A549 (cell line): ENCODE measurements at regions not wholly inside any gene's neighbourhood (a gene's known extent, or its start where the extent isn't known, plus 50 kb on each side); places are given as distances from the start of the nearest gene placed in this dataset.

Experiments used
- ATAC-seq, 2 experiments: fragments of 200-7000 bp in 1 of 2; fragments of >200 bp in 1 of 2; cut with Nextera tagmentation in 1 of 2; cut with Tn5 transposase in 1 of 2; 3 replicates each; pipeline versions ENCODE4 v1.8.0 to v1.9.1; 2018 to 2020; ENCODE audit warnings: mild to moderate bottlenecking in 1 of 2, moderate library complexity in 1 of 2
- CTCF ChIA-PET: fragments of 300-600 bp; sonication (Branson Sonifier 250); formaldehyde crosslinking; extraction: SDS; loops from one replicate; lab custom pipeline; 2021; ENCODE audit warnings: antibody characterized with exemption, inconsistent platforms; lab: Yijun Ruan, JAX
- POLR2A ChIA-PET: fragments of 350-600 bp; formaldehyde crosslinking; extraction: SDS; loops from one replicate; lab custom pipeline; 2021; ENCODE audit warnings: antibody characterized with exemption, inconsistent platforms; lab: Yijun Ruan, JAX
- DNase-seq, 2 experiments: peaks; one replicate each; pipeline versions ENCODE4 v3.0.0 to v3.0.0-alpha.2; 2011 to 2016; ENCODE audit warnings: low read depth in 1 of 2, low spot score in 1 of 2
- FAIRE-seq: peaks from 2 replicates; lab custom pipeline; 2011; peaks lifted over from hg19 to GRCh38; lab: Jason Lieb, UNC
- H3K27ac ChIP-seq, 2 experiments: fragments of >200 bp; sonication (Bioruptor Twin); formaldehyde crosslinking; 3 replicates each; pipeline ENCODE4 v1.5.1; 2016 to 2017
- H3K4me1 ChIP-seq: fragments of >200 bp; sonication (Bioruptor Twin); formaldehyde crosslinking; 3 replicates; pipeline ENCODE4 v1.6.1; 2016
- H3K4me2 ChIP-seq: fragments of >200 bp; sonication (Bioruptor Twin); formaldehyde crosslinking; 3 replicates; pipeline ENCODE4 v1.6.1; 2016
- H3K4me3 ChIP-seq: fragments of >200 bp; sonication (Bioruptor Twin); formaldehyde crosslinking; 3 replicates; pipeline ENCODE4 v1.5.1; 2016
- H3K9me3 ChIP-seq: fragments of >200 bp; sonication (Bioruptor Twin); formaldehyde crosslinking; 3 replicates; pipeline ENCODE4 v1.6.1; 2016
- ATOH8 ChIP-seq: fragments of 250-450 bp; sonication (Bioruptor Pico); IDR thresholded peaks from 2 replicates; pipeline ENCODE4 v1.5.0; 2020; ENCODE audit warnings: low read depth, mild to moderate bottlenecking, moderate library complexity
- CEBPB ChIP-seq, 2 experiments: fragments of >200 bp in 1 of 2; sonication (Bioruptor Twin) in 1 of 2; formaldehyde crosslinking in 1 of 2; IDR thresholded peaks; 2 replicates each; pipeline ENCODE4 v1.6.1; 2012 to 2016
- CHD4 ChIP-seq: fragments of 200-600 bp; sonication (generic); IDR thresholded peaks from 2 replicates; pipeline ENCODE4 v1.6.1; 2016; ENCODE audit warnings: antibody characterized with exemption, mild to moderate bottlenecking, borderline replicate concordance
- CTCF ChIP-seq: fragments of >200 bp; sonication (Bioruptor Twin); formaldehyde crosslinking; IDR thresholded peaks from 3 replicates; pipeline ENCODE4 v1.5.1; 2016
- E2F6 ChIP-seq: IDR thresholded peaks from 2 replicates; pipeline ENCODE4 v1.6.1; 2012; ENCODE audit warnings: low read depth, borderline replicate concordance
- FOSB ChIP-seq: fragments of 250-450 bp; sonication (Bioruptor Pico); IDR thresholded peaks from 2 replicates; pipeline ENCODE4 v1.5.0; 2020; ENCODE audit warnings: mild to moderate bottlenecking, moderate library complexity
- HEYL ChIP-seq: fragments of 250-450 bp; sonication (Bioruptor Pico); IDR thresholded peaks from 2 replicates; pipeline ENCODE4 v1.8.0; 2021; ENCODE audit warnings: mild to moderate bottlenecking, moderate library complexity
- HOXB13 ChIP-seq: fragments of 250-450 bp; sonication (Bioruptor Pico); IDR thresholded peaks from 2 replicates; pipeline ENCODE4 v1.5.0; 2020; ENCODE audit warnings: low read depth, mild to moderate bottlenecking, moderate library complexity
- JUN ChIP-seq, 2 experiments: fragments of >200 bp; sonication (Bioruptor Twin); formaldehyde crosslinking; IDR thresholded peaks; 2 replicates in 1 of 2; 3 replicates in 1 of 2; pipeline ENCODE4 v1.6.1; 2016 to 2017
- KDM5A ChIP-seq: fragments of 200-600 bp; sonication (generic); IDR thresholded peaks from 2 replicates; pipeline ENCODE4 v1.6.1; 2016; ENCODE audit warnings: antibody characterized with exemption, mild to moderate bottlenecking
- MAFK ChIP-seq: fragments of 450-650 bp; IDR thresholded peaks from 2 replicates; pipeline ENCODE4 v1.6.1; 2014; ENCODE audit not compliant: partially characterized antibody
- MAZ ChIP-seq: fragments of 150-350 bp; IDR thresholded peaks from 2 replicates; pipeline ENCODE4 v1.6.1; 2014; ENCODE audit warnings: antibody characterized with exemption, low read depth, low read length, borderline replicate concordance
- NPAS2 ChIP-seq: fragments of 250-450 bp; sonication (Bioruptor Pico); IDR thresholded peaks from 2 replicates; pipeline ENCODE4 v1.8.0; 2022; ENCODE audit warnings: mild to moderate bottlenecking, moderate library complexity, borderline replicate concordance
- RAD21 ChIP-seq, 2 experiments: fragments of >200 bp in 1 of 2; sonication (Bioruptor Twin) in 1 of 2; formaldehyde crosslinking in 1 of 2; IDR thresholded peaks in 1 of 2; conservative IDR thresholded peaks in 1 of 2; 2 replicates in 1 of 2; 3 replicates in 1 of 2; pipeline ENCODE4 v1.6.1; 2012 to 2018; ENCODE audit warnings: inconsistent platforms in 1 of 2
- RCOR1 ChIP-seq: fragments of 150-350 bp; IDR thresholded peaks from 2 replicates; pipeline ENCODE4 v1.6.1; 2014; ENCODE audit warnings: antibody characterized with exemption, low read length, low read depth
- RNF2 ChIP-seq: fragments of 200-600 bp; sonication (generic); IDR thresholded peaks from 2 replicates; pipeline ENCODE4 v1.6.1; 2016; ENCODE audit warnings: low read depth, mild to moderate bottlenecking, antibody characterized with exemption, moderate library complexity, borderline replicate concordance
- SMC3 ChIP-seq: fragments of >200 bp; sonication (Bioruptor Twin); formaldehyde crosslinking; IDR thresholded peaks from 3 replicates; pipeline ENCODE4 v1.6.1; 2018; ENCODE audit warnings: inconsistent platforms
- SREBF2 ChIP-seq: fragments of 450-650 bp; IDR thresholded peaks from 2 replicates; pipeline ENCODE4 v1.6.1; 2014; ENCODE audit warnings: mild to moderate bottlenecking, moderate library complexity
- ZFP36 ChIP-seq: fragments of 450-650 bp; IDR thresholded peaks from 2 replicates; pipeline ENCODE4 v1.6.1; 2014; ENCODE audit warnings: borderline replicate concordance; ENCODE audit not compliant: partially characterized antibody
- ZNF302 ChIP-seq: fragments of 250-450 bp; sonication (Bioruptor Pico); IDR thresholded peaks from 2 replicates; pipeline ENCODE4 v1.9.0; 2021; ENCODE audit warnings: inconsistent platforms, mild to moderate bottlenecking, moderate library complexity
- WGBS: methylation state at CpG from one replicate; pipeline ENCODE4 v1.1.6; 2017; ENCODE audit errors: missing lambda C conversion rate; 5-methylcytosine and 5-hydroxymethylcytosine counted together
- TF ChIP-seq, protein P1 (sequence below): fragments of >200 bp; sonication (Bioruptor Twin); formaldehyde crosslinking; IDR thresholded peaks from 3 replicates; pipeline ENCODE4 v1.6.1; 2016
- TF ChIP-seq, protein P2 (sequence below): fragments of 250-450 bp; sonication (Bioruptor Pico); IDR thresholded peaks from 2 replicates; pipeline ENCODE4 v1.5.0; 2021; ENCODE audit warnings: mild to moderate bottlenecking, moderate library complexity, borderline replicate concordance

- 78% methylated on average over 12 of the region's 12 CpGs for WGBS
- TF ChIP-seq HOXB13 (CRISPR knock-in tag) (no peak), HEYL (no peak), NPAS2 (no peak), CEBPB (IDR thresholded peaks at IDR 0.05) (no peak), CHD4 (no peak), RCOR1 (no peak), SMC3 (no peak), ZNF302 (CRISPR knock-in tag) (no peak), CTCF (no peak), RAD21 (conservative IDR thresholded peaks at IDR 0.05 in 1 of 2, IDR thresholded peaks at IDR 0.05 in 1 of 2) (no peak), FOSB (CRISPR knock-in tag) (no peak), ATOH8 (CRISPR knock-in tag) (no peak), KDM5A (no peak), JUN (IDR thresholded peaks at IDR 0.05) (no peak)
- TF ChIP-seq, protein P1, sequence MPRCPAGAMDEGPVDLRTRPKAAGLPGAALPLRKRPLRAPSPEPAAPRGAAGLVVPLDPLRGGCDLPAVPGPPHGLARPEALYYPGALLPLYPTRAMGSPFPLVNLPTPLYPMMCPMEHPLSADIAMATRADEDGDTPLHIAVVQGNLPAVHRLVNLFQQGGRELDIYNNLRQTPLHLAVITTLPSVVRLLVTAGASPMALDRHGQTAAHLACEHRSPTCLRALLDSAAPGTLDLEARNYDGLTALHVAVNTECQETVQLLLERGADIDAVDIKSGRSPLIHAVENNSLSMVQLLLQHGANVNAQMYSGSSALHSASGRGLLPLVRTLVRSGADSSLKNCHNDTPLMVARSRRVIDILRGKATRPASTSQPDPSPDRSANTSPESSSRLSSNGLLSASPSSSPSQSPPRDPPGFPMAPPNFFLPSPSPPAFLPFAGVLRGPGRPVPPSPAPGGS, result no peak
- TF ChIP-seq, protein P2, sequence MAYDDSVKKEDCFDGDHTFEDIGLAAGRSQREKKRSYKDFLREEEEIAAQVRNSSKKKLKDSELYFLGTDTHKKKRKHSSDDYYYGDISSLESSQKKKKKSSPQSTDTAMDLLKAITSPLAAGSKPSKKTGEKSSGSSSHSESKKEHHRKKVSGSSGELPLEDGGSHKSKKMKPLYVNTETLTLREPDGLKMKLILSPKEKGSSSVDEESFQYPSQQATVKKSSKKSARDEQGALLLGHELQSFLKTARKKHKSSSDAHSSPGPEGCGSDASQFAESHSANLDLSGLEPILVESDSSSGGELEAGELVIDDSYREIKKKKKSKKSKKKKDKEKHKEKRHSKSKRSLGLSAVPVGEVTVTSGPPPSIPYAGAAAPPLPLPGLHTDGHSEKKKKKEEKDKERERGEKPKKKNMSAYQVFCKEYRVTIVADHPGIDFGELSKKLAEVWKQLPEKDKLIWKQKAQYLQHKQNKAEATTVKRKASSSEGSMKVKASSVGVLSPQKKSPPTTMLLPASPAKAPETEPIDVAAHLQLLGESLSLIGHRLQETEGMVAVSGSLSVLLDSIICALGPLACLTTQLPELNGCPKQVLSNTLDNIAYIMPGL, result no peak
- no peak overlapping the region for H3K4me3 ChIP-seq
- H3K4me1 ChIP-seq, result peaks cover 14% of the 10 kb centered on the region; the same call in 2 of the 3 replicates
- no peaks in the 10 kb centered on the region for H3K9me3 ChIP-seq
- ChIA-PET CTCF (interaction anchor here (2.5 kb wide), 1 partner anchor 12 kb away, joined by 9 read pairs; no protein-coding TSS in a partner anchor), POLR2A (no interaction called here)
- H3K4me2 ChIP-seq, result no peak overlapping the region
- no peak for DNase-seq
- H3K27ac ChIP-seq, result no peak overlapping the region
- no peak for FAIRE-seq
- ATAC-seq, result no peak
Measured at GRCh38 chr2:120450196-120450820, 104.4 kb downstream of the INHBB start.

DNA sequence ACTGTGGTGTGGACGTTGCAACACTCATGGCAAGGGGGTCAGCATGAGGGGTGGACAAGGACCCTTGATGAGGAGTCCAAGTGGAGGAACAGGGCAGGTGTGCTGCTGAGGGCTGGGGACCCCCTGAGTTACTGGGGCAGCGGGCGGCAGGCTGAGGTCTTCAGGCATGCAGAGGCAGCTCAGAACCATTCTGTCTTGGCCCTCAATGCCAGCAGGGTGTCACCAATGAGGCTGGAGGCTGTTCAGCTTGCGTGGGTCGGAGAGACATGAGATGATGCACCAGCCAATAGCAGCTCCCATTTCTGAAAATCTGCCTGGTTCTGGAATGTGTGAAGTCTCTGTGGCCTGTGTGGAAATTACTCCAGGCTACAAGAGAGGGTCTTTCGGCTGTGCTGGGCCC, 105.4 kb downstream of the INHBB start:
- ATAC-seq (no peak), FAIRE-seq (no peak), DNase-seq (no peak)
- TF ChIP-seq E2F6, result no peak
- no peak for TF ChIP-seq ZNF302 (CRISPR knock-in tag)
- TF ChIP-seq MAZ, result no peak
- TF ChIP-seq MAFK, result no peak
- no peak for TF ChIP-seq ZFP36
- no peak for TF ChIP-seq HEYL
- TF ChIP-seq SREBF2, result no peak
- no peak for TF ChIP-seq HOXB13 (CRISPR knock-in tag)
- no peak for TF ChIP-seq RNF2
- Histone ChIP-seq H3K27ac (no peak overlapping the region), H3K4me3 (no peak overlapping the region), H3K9me3 (no peaks in the 10 kb centered on the region), H3K4me1 (peaks cover 14% of the 10 kb centered on the region; the same call in 2 of the 3 replicates), H3K4me2 (no peak overlapping the region)
- CTCF ChIA-PET, result interaction anchor here (1.2 kb wide), 1 partner anchor 101 kb away, joined by 3 read pairs; no protein-coding TSS in a partner anchor
- POLR2A ChIA-PET, result no interaction called here
- 82% methylated on average over 6 of the region's 6 CpGs for WGBS
